ENCODE measurements at regions not wholly inside any gene's neighbourhood (a gene's known extent, or its start where the extent isn't known, plus 50 kb on each side); places are given as distances from the start of the nearest gene placed in this dataset.

- TF ChIP-seq CTCF (IDR thresholded peaks at IDR 0.05) = no peak
- Histone ChIP-seq H3K4me3 (no peak overlapping the region), H3K27me3 (no peaks in the 10 kb centered on the region), H3K27ac (no peak overlapping the region), H3K4me1 (peaks cover 0 to 5% of the 10 kb centered on the region in 2 donors), H3K36me3 (no peaks in the 10 kb centered on the region), H3K9me3 (no peaks in the 10 kb centered on the region)
- ATAC-seq = no peak
- intact Hi-C loops (cut with DNase I) = no loop called here
- DNase-seq = no peak
These were observed 87.5 kb upstream of the NEDD4L start for GRCh38 chr18:57956491-57956890.

GRCh38 chr18:57954935-57955334 is 89.1 kb upstream of the NEDD4L start:
- Histone ChIP-seq H3K36me3 (no peaks in the 10 kb centered on the region), H3K27me3 (no peaks in the 10 kb centered on the region), H3K4me1 (peaks cover 0 to 5% of the 10 kb centered on the region in 2 donors), H3K27ac (no peak overlapping the region), H3K9me3 (no peaks in the 10 kb centered on the region), H3K4me3 (no peak overlapping the region)
- ATAC-seq (peak; percentile 64), DNase-seq (peak in 2 of 4 donors; percentile 36 to 48)
- intact Hi-C loops (cut with DNase I) = no loop called here
- TF ChIP-seq CTCF (IDR thresholded peaks at IDR 0.05) = no peak

- intact Hi-C loops (cut with DNase I) = no loop called here
- TF ChIP-seq CTCF (IDR thresholded peaks at IDR 0.05) = no peak
- DNase-seq = no peak
- Histone ChIP-seq H3K27ac (no peak overlapping the region), H3K4me1 (peaks cover 0 to 5% of the 10 kb centered on the region in 2 donors), H3K27me3 (no peaks in the 10 kb centered on the region), H3K4me3 (no peak overlapping the region), H3K9me3 (no peaks in the 10 kb centered on the region), H3K36me3 (no peaks in the 10 kb centered on the region)
- ATAC-seq = peak; percentile 65
These were observed 90.1 kb upstream of the NEDD4L start for GRCh38 chr18:57953883-57954282.

GRCh38 chr18:57951999-57952774 is 91.8 kb upstream of the NEDD4L start:
- Histone ChIP-seq H3K4me1 (peaks cover 0 to 5% of the 10 kb centered on the region in 2 donors), H3K36me3 (no peaks in the 10 kb centered on the region), H3K27ac (peak overlapping the region; percentile 13 to 15), H3K4me3 (no peak overlapping the region), H3K9me3 (no peaks in the 10 kb centered on the region), H3K27me3 (no peaks in the 10 kb centered on the region)
- TF ChIP-seq CTCF (IDR thresholded peaks at IDR 0.05) = no peak
- intact Hi-C loops (cut with DNase I) = no loop called here
- peak in 2 of 4 donors; percentile 21 to 38 for DNase-seq
- peak; percentile 72 for ATAC-seq

- no peak for ATAC-seq
These were observed 92.8 kb upstream of the NEDD4L start for GRCh38 chr18:57951117-57951796.

More at GRCh38 chr18:57951117-57951796, 92.8 kb upstream of the NEDD4L start:
- intact Hi-C loops (cut with DNase I) = no loop called here
- Histone ChIP-seq H3K36me3 (no peaks in the 10 kb centered on the region), H3K4me3 (no peak overlapping the region), H3K27me3 (no peaks in the 10 kb centered on the region), H3K27ac (no peak overlapping the region), H3K9me3 (no peaks in the 10 kb centered on the region), H3K4me1 (peaks cover 0 to 5% of the 10 kb centered on the region in 2 donors)
- DNase-seq = no peak
- no peak for TF ChIP-seq CTCF (IDR thresholded peaks at IDR 0.05)

Data from left lung (tissue), 4 donors.